IMR-90 (cell line): ENCODE measurements at regions not wholly inside any gene's neighbourhood (a gene's known extent, or its start where the extent isn't known, plus 50 kb on each side); places are given as distances from the start of the nearest gene placed in this dataset.
"Not testable (repeated sequence)": the region's sequence is repeated elsewhere in the genome, so short reads cannot be mapped to it uniquely, and the experiment has no call there.

Experiments used
- ATAC-seq: fragments of 200-7000 bp; cut with Tn5 transposase; 2 replicates; pipeline ENCODE4 v1.9.1; 2020; ENCODE audit warnings: low read depth, mild to moderate bottlenecking, moderate library complexity
- BruUV-seq: library from RNA; stranded (reverse); fragments of 400-500 nt; replicated peaks from 2 replicates; lab custom pipeline; 2021; lab: Mats Ljungman, UMichigan
- CTCF ChIA-PET: fragments of 300-600 bp; formaldehyde crosslinking; extraction: SDS; loops from one replicate; lab custom pipeline; 2021; ENCODE audit warnings: antibody characterized with exemption; lab: Yijun Ruan, JAX
- POLR2A ChIA-PET: fragments of 300-600 bp; sonication (Branson Sonifier 250); formaldehyde crosslinking; loops from one replicate; lab custom pipeline; 2022; ENCODE audit warnings: antibody characterized with exemption; ENCODE audit not compliant: unreplicated experiment; lab: Charles Lee
- DNase-seq: peaks from one replicate; pipeline ENCODE4 v3.0.0; 2013
- H2AFZ ChIP-seq: replicated peaks from 2 replicates; pipeline ENCODE3; 2013; ENCODE audit warnings: low read length, mild to moderate bottlenecking; ENCODE audit not compliant: poor library complexity
- H2AK5ac ChIP-seq: 2 replicates; pipeline ENCODE4 v1.6.1; 2013; ENCODE audit warnings: low read depth, low read length, inconsistent platforms
- H2AK9ac ChIP-seq: replicated peaks from 2 replicates; pipeline ENCODE3; 2013; ENCODE audit warnings: mild to moderate bottlenecking, low read depth, low read length, moderate library complexity; ENCODE audit not compliant: poor library complexity
- H2BK120ac ChIP-seq: 2 replicates; pipeline ENCODE4 v1.6.1; 2013; ENCODE audit warnings: low read depth, low read length, inconsistent platforms
- H2BK15ac ChIP-seq: 3 replicates; pipeline ENCODE4 v1.6.1; 2013; ENCODE audit warnings: low read depth, low read length, inconsistent platforms
- H2BK20ac ChIP-seq: 2 replicates; pipeline ENCODE4 v1.6.1; 2013; ENCODE audit warnings: low read depth, mild to moderate bottlenecking, inconsistent platforms, low read length, moderate library complexity
- H2BK5ac ChIP-seq: 2 replicates; pipeline ENCODE4 v1.6.1; 2013; ENCODE audit warnings: mild to moderate bottlenecking, low read depth, low read length, inconsistent platforms; ENCODE audit not compliant: poor library complexity, severe bottlenecking
- H3K14ac ChIP-seq: replicated peaks from 2 replicates; pipeline ENCODE4 v1.6.1; 2013; ENCODE audit warnings: low read depth, low read length, inconsistent platforms
- H3K18ac ChIP-seq: 2 replicates; pipeline ENCODE4 v1.6.1; 2013; ENCODE audit warnings: low read depth, low read length, control low read depth
- H3K23ac ChIP-seq: 2 replicates; pipeline ENCODE4 v1.6.1; 2013; ENCODE audit warnings: low read depth, low read length, inconsistent platforms
- H3K27ac ChIP-seq: 2 replicates; pipeline ENCODE4 v1.5.1; 2013; ENCODE audit warnings: mild to moderate bottlenecking, control low read depth, low read length; ENCODE audit not compliant: insufficient read depth
- H3K27me3 ChIP-seq: 2 replicates; pipeline ENCODE4 v1.6.1; 2013; ENCODE audit warnings: low read length; ENCODE audit not compliant: control insufficient read depth, insufficient read depth
- H3K36me3 ChIP-seq: 2 replicates; pipeline ENCODE4 v1.6.1; 2013; ENCODE audit warnings: low read length, mixed read lengths; ENCODE audit not compliant: control insufficient read depth, insufficient read depth
- H3K4ac ChIP-seq: 2 replicates; pipeline ENCODE4 v1.6.1; 2013; ENCODE audit warnings: low read depth, low read length, inconsistent platforms
- H3K4me1 ChIP-seq: 2 replicates; pipeline ENCODE4 v1.6.1; 2013; ENCODE audit warnings: low read length, mixed read lengths; ENCODE audit not compliant: control insufficient read depth, insufficient read depth
- H3K4me2 ChIP-seq: 2 replicates; pipeline ENCODE4 v1.6.1; 2013; ENCODE audit warnings: low read depth, mild to moderate bottlenecking, control low read depth, low read length, moderate library complexity
- H3K4me3 ChIP-seq: 2 replicates; pipeline ENCODE4 v1.5.1; 2013; ENCODE audit warnings: low read depth, mild to moderate bottlenecking, control low read depth, low read length, moderate library complexity; ENCODE audit not compliant: insufficient read depth
- H3K56ac ChIP-seq: 2 replicates; pipeline ENCODE4 v1.6.1; 2013; ENCODE audit warnings: low read length, inconsistent platforms; ENCODE audit not compliant: insufficient read depth; ENCODE audit errors: extremely low read depth
- H3K79me1 ChIP-seq, 2 experiments: 2 replicates each; pipeline ENCODE4 v1.6.1; 2013; ENCODE audit warnings: low read length in 2 of 2, inconsistent platforms in 1 of 2, low read depth in 1 of 2
- H3K9ac ChIP-seq: 2 replicates; pipeline ENCODE4 v1.6.1; 2013; ENCODE audit warnings: low read depth, low read length, control low read depth
- H3K9me1 ChIP-seq: 2 replicates; pipeline ENCODE4 v1.6.1; 2013; ENCODE audit warnings: low read length, inconsistent platforms; ENCODE audit not compliant: insufficient read depth
- H3K9me3 ChIP-seq: 2 replicates; pipeline ENCODE4 v1.6.1; 2013; ENCODE audit warnings: low read length; ENCODE audit not compliant: control insufficient read depth, insufficient read depth
- H4K20me1 ChIP-seq: 2 replicates; pipeline ENCODE4 v1.6.1; 2013; ENCODE audit warnings: low read length, inconsistent platforms; ENCODE audit not compliant: insufficient read depth
- H4K5ac ChIP-seq: 2 replicates; pipeline ENCODE4 v1.6.1; 2013; ENCODE audit warnings: mild to moderate bottlenecking, low read depth, low read length, control low read depth
- H4K8ac ChIP-seq, 2 experiments: 2 replicates each; pipeline ENCODE4 v1.6.1; 2013; ENCODE audit warnings: low read depth in 2 of 2, low read length in 2 of 2, control low read depth in 1 of 2, inconsistent platforms in 1 of 2
- H4K91ac ChIP-seq: 2 replicates; pipeline ENCODE4 v1.6.1; 2013; ENCODE audit warnings: low read depth, low read length, inconsistent platforms; ENCODE audit not compliant: insufficient read depth
- WGBS, 2 experiments: methylation state at CpG; one replicate each; pipeline versions ENCODE4 v1.1.5 to v1.1.7; 2013; ENCODE audit warnings: missing lambda C conversion rate in 2 of 2; ENCODE audit not compliant: insufficient read length in 1 of 2; ENCODE audit errors: extremely low coverage in 2 of 2; 5-methylcytosine and 5-hydroxymethylcytosine counted together
- dilution Hi-C: fragments of 300-500 bp; cut with HindIII; formaldehyde crosslinking; loops from one replicate; pipeline ENCODE4 v1.14.3; 2018; ENCODE audit warnings: low sequenced_read_pairs; ENCODE audit not compliant: unreplicated experiment
- in situ Hi-C: fragments of 300-500 bp; cut with MboI; formaldehyde crosslinking; loops from 3 replicates; pipeline ENCODE4 v1.14.3; 2019; ENCODE audit warnings: low sequenced_read_pairs, inconsistent platforms, mixed read lengths
- intact Hi-C: fragments of 100-400 bp; cut with micrococcal nuclease; formaldehyde crosslinking; loops from 2 replicates; pipeline ENCODE4 v1.10.0; 2022

DNA sequence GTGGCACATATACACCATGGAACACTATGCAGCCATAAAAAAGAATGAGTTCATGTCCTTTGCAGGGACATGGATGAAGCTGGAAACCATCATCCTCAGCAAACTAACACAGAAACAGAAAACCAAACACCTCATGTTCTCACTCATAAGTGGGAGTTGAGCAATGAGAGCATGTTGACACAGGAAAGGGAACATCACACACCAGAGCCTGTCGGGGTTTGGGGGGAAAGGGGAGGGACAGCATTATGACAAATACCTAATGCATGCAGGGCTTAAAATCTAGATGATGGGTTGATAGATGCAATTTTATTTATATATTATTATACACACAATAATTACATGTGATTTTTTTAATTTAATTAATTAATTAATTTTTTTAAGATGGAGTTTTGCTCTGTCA lies 72.8 kb upstream of the WARS2 start:
- H3K79me1 ChIP-seq, H3K9me1 ChIP-seq, in situ Hi-C loops, H2BK15ac ChIP-seq, POLR2A ChIA-PET, ATAC-seq, H3K56ac ChIP-seq, H4K5ac ChIP-seq, dilution Hi-C loops, H4K91ac ChIP-seq, H3K27ac ChIP-seq, H4K8ac ChIP-seq, intact Hi-C loops, H2AK9ac ChIP-seq, H2BK20ac ChIP-seq, H3K36me3 ChIP-seq, H3K4me3 ChIP-seq, H3K4me2 ChIP-seq, H3K18ac ChIP-seq, BruUV-seq, H2AK5ac ChIP-seq, H3K9me3 ChIP-seq, H4K20me1 ChIP-seq, H3K23ac ChIP-seq, H3K14ac ChIP-seq, H3K4me1 ChIP-seq, H3K27me3 ChIP-seq, H2BK120ac ChIP-seq, H3K4ac ChIP-seq, H2AFZ ChIP-seq, H3K9ac ChIP-seq, DNase-seq, H2BK5ac ChIP-seq: not testable (repeated sequence)
- CTCF ChIA-PET = interaction anchor here (0.7 kb wide), 1 partner anchor 63 kb away, joined by 3 read pairs; no protein-coding TSS in a partner anchor
- WGBS, 2 experiments = no CpG with 5 or more reads among the region's 1 CpG

DNA sequence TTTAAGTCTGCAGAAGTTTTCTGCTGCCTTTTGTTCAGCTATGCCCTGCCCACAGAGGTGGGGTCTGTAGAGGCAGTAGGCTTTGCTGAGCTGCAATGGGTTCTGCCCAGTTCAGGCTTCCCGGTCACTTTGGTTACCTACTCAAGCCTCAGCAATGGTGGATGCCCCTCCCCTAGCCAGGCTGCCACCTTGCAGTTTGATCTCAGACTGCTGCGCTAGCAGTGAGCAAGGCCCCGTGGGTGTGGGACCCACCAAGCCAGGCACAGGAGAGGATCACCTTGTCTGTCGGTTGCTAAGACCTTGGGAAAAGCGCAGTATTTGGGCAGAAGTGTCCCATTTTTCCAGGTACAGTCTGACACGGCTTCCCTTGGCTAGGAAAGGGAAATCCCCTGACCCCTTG lies 74.5 kb upstream of the WARS2 start:
- dilution Hi-C loops, H3K23ac ChIP-seq, H3K79me1 ChIP-seq, H3K9me3 ChIP-seq, H2AK9ac ChIP-seq, H3K27me3 ChIP-seq, H3K4me1 ChIP-seq, H3K4me3 ChIP-seq, BruUV-seq, POLR2A ChIA-PET, H4K5ac ChIP-seq, H3K56ac ChIP-seq, H3K4ac ChIP-seq, H4K20me1 ChIP-seq, ATAC-seq, H3K9me1 ChIP-seq, H2BK15ac ChIP-seq, H3K27ac ChIP-seq, H2BK120ac ChIP-seq, H2BK5ac ChIP-seq, H3K9ac ChIP-seq, H4K8ac ChIP-seq, H2BK20ac ChIP-seq, H3K4me2 ChIP-seq, H3K14ac ChIP-seq, DNase-seq, in situ Hi-C loops, H4K91ac ChIP-seq, CTCF ChIA-PET, intact Hi-C loops, H2AK5ac ChIP-seq, H3K36me3 ChIP-seq, H3K18ac ChIP-seq, H2AFZ ChIP-seq: not testable (repeated sequence)
- 78% methylated on average over 5 of the region's 6 CpGs; no CpG with 5 or more reads in 1 of the 2 experiments for WGBS, 2 experiments
